Adipocyte (in vitro differentiated cells): ENCODE measurements at regions not wholly inside any gene's neighbourhood (a gene's known extent, or its start where the extent isn't known, plus 50 kb on each side); places are given as distances from the start of the nearest gene placed in this dataset.

Source experiments
- DNase-seq: peaks from one replicate; pipeline ENCODE4 v3.0.0-alpha.2; 2015; ENCODE audit warnings: low read depth
- H3K27me3 ChIP-seq: replicated peaks from 2 replicates; pipeline ENCODE4 v1.7.0; 2013; ENCODE audit warnings: mild to moderate bottlenecking, low read length, moderate library complexity; ENCODE audit not compliant: control insufficient read depth, insufficient read depth
- H3K36me3 ChIP-seq: 2 replicates; pipeline ENCODE4 v1.7.0; 2013; ENCODE audit warnings: low read length, mild to moderate bottlenecking, moderate library complexity; ENCODE audit not compliant: control insufficient read depth, insufficient read depth, severe bottlenecking
- H3K4me1 ChIP-seq: 2 replicates; pipeline ENCODE4 v1.7.0; 2013; ENCODE audit warnings: mild to moderate bottlenecking, low read length, moderate library complexity; ENCODE audit not compliant: control insufficient read depth, insufficient read depth
- H3K4me3 ChIP-seq: 2 replicates; pipeline ENCODE4 v1.7.0; 2013; ENCODE audit warnings: mild to moderate bottlenecking, low read length, moderate library complexity
- H3K9ac ChIP-seq: 2 replicates; pipeline ENCODE4 v1.7.0; 2013; ENCODE audit warnings: mild to moderate bottlenecking, low read length, moderate library complexity
- H3K9me3 ChIP-seq: 2 replicates; pipeline ENCODE4 v1.7.0; 2013; ENCODE audit warnings: mild to moderate bottlenecking, low read length, moderate library complexity; ENCODE audit not compliant: control insufficient read depth

- Histone ChIP-seq H3K27me3 (peaks cover 46% of the 10 kb centered on the region), H3K9me3 (no peaks in the 10 kb centered on the region), H3K36me3 (no peaks in the 10 kb centered on the region), H3K4me3 (no peak overlapping the region), H3K9ac (no peak overlapping the region), H3K4me1 (no peaks in the 10 kb centered on the region)
- no peak for DNase-seq
These were observed 87.5 kb upstream of the NKX1-1 start for GRCh38 chr4:1493540-1494287.

DNA sequence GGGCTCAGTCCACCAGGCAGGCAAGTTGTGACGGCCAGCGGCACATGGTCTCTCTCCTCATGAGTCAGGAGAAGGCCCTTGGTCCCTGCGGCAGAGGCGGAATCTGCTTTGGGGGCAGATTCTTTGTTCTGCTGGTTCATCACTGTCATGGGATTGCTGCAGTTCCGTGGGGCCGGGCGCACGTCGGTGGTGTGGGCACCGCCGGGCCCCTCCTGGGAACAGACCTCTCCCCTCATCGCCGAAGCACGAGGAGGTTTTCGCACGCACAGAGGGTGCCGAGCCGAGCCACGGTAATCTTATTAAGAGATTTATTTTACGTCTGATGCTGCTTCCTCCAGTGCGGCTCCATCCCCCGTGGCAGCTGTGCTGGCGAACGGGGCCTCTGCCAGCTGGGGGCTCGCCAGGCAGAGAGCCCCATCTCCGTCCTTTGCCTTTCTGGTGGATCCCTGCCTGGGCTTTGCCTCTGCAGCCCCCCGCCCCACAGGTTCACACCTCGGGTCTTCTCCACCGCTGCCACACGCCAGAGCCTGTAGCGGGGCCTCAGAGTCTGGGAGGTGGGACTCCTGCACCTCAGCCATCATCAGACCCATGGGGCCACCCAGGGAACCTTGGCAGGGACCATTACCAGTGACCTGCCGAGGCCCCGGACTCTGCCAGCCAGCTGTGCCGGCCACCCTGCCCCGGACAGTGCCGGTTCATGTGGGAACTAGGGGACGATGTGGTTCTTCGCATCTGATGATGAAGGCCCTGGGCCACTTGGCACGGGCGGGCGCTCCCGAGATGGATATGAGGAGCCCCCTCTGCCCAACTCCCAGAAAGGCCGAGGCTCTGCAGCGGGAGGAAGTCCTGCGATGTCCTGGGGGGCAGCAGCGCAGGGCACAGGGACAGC lies 86.7 kb upstream of the NKX1-1 start:
- Histone ChIP-seq H3K9me3 (no peaks in the 10 kb centered on the region), H3K27me3 (peaks cover 52% of the 10 kb centered on the region), H3K4me1 (no peaks in the 10 kb centered on the region), H3K36me3 (no peaks in the 10 kb centered on the region), H3K4me3 (no peak overlapping the region), H3K9ac (no peak overlapping the region)
- no peak for DNase-seq

- Histone ChIP-seq H3K4me3 (no peak overlapping the region), H3K9me3 (peaks cover 4% of the 10 kb centered on the region), H3K9ac (no peak overlapping the region), H3K4me1 (no peaks in the 10 kb centered on the region), H3K36me3 (no peaks in the 10 kb centered on the region), H3K27me3 (peaks cover 58% of the 10 kb centered on the region)
- DNase-seq = no peak
These were observed 85.9 kb upstream of the NKX1-1 start for GRCh38 chr4:1492142-1492457.

DNA sequence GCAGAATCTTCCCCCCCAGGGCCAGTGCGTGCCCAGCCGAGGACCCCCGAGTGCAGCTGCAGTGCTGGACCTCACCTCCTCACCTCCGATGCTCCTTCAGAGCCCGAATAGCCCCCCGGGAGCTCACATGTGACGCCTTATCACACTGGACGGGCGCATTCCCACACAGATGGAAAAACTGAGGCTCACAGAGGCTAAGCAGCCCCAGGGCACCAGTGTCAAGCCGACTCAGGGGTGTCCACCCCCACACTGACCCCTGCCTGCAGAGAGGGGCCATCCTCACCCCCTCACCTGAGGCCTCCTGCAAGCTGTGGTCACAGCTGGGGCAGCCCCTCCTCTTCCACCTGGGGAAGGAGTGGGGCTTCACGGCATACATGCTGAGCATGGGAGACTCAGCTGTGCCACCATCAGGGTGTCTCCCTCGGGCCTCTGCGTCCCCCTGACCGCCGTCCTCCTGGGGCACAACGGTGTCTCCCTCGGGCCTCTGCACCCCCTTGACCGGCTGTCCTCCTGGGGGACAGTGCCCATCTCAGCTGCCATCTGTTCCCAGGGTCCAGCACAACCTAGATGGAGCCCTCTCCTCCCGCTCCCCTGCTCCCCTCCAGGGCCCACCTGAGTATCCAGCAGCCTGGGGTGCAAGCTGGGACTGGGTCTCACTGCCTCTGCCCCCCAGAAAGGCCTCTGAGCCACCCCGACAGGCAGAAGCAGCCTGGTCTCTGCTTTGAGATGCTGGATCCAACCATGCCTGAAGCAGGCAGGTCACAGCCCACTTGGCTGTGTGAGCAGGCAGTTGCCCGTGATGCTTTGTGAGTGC lies 85.3 kb upstream of the NKX1-1 start:
- Histone ChIP-seq H3K9me3 (peaks cover 6% of the 10 kb centered on the region), H3K4me3 (no peak overlapping the region), H3K36me3 (no peaks in the 10 kb centered on the region), H3K9ac (no peak overlapping the region), H3K27me3 (peaks cover 55% of the 10 kb centered on the region), H3K4me1 (no peaks in the 10 kb centered on the region)
- DNase-seq = no peak

GRCh38 chr4:1490654-1491327 lies 84.5 kb upstream of the NKX1-1 start:
- H3K4me1 ChIP-seq = no peaks in the 10 kb centered on the region
- H3K4me3 ChIP-seq = no peak overlapping the region
- no peak for DNase-seq
- no peak overlapping the region for H3K9ac ChIP-seq
- H3K27me3 ChIP-seq = peaks cover 48% of the 10 kb centered on the region
- H3K36me3 ChIP-seq = no peaks in the 10 kb centered on the region
- peaks cover 14% of the 10 kb centered on the region for H3K9me3 ChIP-seq

DNA sequence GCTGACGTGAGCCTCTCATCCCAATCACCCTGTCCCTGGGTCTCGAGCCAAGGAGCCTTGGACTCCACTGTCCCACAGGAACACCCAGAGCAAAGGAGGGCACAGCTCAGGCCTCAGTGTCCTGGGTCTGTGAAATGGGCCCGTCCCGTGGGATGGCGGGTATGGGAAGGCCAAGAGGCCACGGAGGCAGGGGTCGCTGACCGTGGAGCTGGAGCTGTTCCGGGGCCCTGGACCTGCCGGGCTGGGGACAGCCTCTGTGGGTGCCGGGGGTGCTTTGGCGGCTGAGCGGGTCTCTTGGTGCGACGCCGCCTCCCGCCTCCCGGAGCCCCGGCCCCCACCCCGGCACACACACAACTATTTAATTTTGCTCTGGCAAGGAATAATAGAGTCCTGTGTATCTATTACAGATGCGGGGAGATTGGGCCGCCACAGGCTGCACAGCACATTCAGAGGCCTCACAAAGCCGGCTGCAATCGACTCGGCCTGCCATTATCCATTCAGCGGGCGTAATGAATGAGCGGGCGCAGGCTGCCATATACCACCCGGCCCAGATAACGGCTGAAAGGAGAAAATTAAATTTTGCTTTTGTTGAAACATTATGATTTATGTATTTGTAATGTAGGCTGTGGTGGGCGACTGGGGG lies 83.9 kb upstream of the NKX1-1 start:
- DNase-seq = no peak
- H3K9ac ChIP-seq = no peak overlapping the region
- H3K9me3 ChIP-seq = peaks cover 20% of the 10 kb centered on the region
- no peaks in the 10 kb centered on the region for H3K4me1 ChIP-seq
- H3K4me3 ChIP-seq = no peak overlapping the region
- H3K36me3 ChIP-seq = no peaks in the 10 kb centered on the region
- H3K27me3 ChIP-seq = peaks cover 46% of the 10 kb centered on the region

GRCh38 chr4:1489639-1489995 lies 83.4 kb upstream of the NKX1-1 start:
- H3K9ac ChIP-seq = no peak overlapping the region
- no peak for DNase-seq

GRCh38 chr4:1488831-1489638 lies 82.8 kb upstream of the NKX1-1 start:
- Histone ChIP-seq H3K9me3 (peaks cover 31% of the 10 kb centered on the region), H3K9ac (no peak overlapping the region), H3K36me3 (no peaks in the 10 kb centered on the region), H3K4me1 (no peaks in the 10 kb centered on the region), H3K4me3 (no peak overlapping the region), H3K27me3 (peaks cover 40% of the 10 kb centered on the region)
- no peak for DNase-seq

More at GRCh38 chr4:1489639-1489995, 83.4 kb upstream of the NKX1-1 start:
- Histone ChIP-seq H3K27me3 (peaks cover 43% of the 10 kb centered on the region), H3K9me3 (peaks cover 25% of the 10 kb centered on the region), H3K36me3 (no peaks in the 10 kb centered on the region), H3K4me1 (no peaks in the 10 kb centered on the region), H3K4me3 (no peak overlapping the region)

- Histone ChIP-seq H3K9me3 (peaks cover 36% of the 10 kb centered on the region), H3K27me3 (peaks cover 40% of the 10 kb centered on the region), H3K9ac (no peak overlapping the region), H3K4me1 (no peaks in the 10 kb centered on the region), H3K4me3 (no peak overlapping the region), H3K36me3 (no peaks in the 10 kb centered on the region)
- DNase-seq = no peak
These were observed 82.1 kb upstream of the NKX1-1 start for GRCh38 chr4:1488357-1488756.

- peaks cover 37% of the 10 kb centered on the region for H3K27me3 ChIP-seq
These were observed 81.5 kb upstream of the NKX1-1 start for GRCh38 chr4:1487761-1488160.

More at GRCh38 chr4:1487761-1488160, 81.5 kb upstream of the NKX1-1 start:
- Histone ChIP-seq H3K9me3 (peaks cover 42% of the 10 kb centered on the region), H3K4me1 (no peaks in the 10 kb centered on the region), H3K36me3 (no peaks in the 10 kb centered on the region), H3K9ac (no peak overlapping the region), H3K4me3 (no peak overlapping the region)
- no peak for DNase-seq
